ENCODE measurements at regions not wholly inside any gene's neighbourhood (a gene's known extent, or its start where the extent isn't known, plus 50 kb on each side); places are given as distances from the start of the nearest gene placed in this dataset.

DNA sequence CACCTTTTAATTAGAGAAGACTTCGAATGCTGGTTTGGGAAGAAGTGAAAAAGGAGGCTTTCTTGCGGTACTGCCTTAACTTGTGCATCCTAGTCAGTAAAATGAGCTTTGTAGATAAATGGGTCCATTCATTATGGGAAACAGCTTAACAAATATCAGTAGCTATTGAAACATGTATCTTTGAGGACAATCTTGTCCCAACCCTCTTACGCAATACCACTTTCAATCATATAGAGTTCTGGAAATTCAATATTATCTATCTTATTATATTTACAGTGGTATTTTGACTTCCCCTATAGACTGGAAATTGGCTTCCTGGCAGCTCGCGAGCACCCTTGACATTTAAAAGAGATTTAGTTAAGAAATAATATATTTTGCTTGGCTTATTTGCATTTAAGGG, 565.8 kb upstream of the NUDT12 start:
- no peak for TF ChIP-seq CTCF (IDR thresholded peaks at IDR 0.05)
- no peak for TF ChIP-seq POLR2A (IDR thresholded peaks at IDR 0.05)
- no peak for TF ChIP-seq POLR2AphosphoS5 (IDR thresholded peaks at IDR 0.05)
